ENCODE measurements at regions not wholly inside any gene's neighbourhood (a gene's known extent, or its start where the extent isn't known, plus 50 kb on each side); places are given as distances from the start of the nearest gene placed in this dataset.

- no peak overlapping the region for H3K4me3 ChIP-seq (ENCODE audit: low read depth, low read length)
- TF ChIP-seq, protein P1, sequence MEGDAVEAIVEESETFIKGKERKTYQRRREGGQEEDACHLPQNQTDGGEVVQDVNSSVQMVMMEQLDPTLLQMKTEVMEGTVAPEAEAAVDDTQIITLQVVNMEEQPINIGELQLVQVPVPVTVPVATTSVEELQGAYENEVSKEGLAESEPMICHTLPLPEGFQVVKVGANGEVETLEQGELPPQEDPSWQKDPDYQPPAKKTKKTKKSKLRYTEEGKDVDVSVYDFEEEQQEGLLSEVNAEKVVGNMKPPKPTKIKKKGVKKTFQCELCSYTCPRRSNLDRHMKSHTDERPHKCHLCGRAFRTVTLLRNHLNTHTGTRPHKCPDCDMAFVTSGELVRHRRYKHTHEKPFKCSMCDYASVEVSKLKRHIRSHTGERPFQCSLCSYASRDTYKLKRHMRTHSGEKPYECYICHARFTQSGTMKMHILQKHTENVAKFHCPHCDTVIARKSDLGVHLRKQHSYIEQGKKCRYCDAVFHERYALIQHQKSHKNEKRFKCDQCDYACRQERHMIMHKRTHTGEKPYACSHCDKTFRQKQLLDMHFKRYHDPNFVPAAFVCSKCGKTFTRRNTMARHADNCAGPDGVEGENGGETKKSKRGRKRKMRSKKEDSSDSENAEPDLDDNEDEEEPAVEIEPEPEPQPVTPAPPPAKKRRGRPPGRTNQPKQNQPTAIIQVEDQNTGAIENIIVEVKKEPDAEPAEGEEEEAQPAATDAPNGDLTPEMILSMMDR (IDR thresholded peaks at IDR 0.05; ENCODE audit: insufficient read depth, low read depth, low read length, missing control alignments), result no peak
- DNase-seq (ENCODE audit: low read depth), result peak; percentile 16
Measured at GRCh38 chr2:13758412-13758811, 874.1 kb upstream of the LRATD1 start.

DNA sequence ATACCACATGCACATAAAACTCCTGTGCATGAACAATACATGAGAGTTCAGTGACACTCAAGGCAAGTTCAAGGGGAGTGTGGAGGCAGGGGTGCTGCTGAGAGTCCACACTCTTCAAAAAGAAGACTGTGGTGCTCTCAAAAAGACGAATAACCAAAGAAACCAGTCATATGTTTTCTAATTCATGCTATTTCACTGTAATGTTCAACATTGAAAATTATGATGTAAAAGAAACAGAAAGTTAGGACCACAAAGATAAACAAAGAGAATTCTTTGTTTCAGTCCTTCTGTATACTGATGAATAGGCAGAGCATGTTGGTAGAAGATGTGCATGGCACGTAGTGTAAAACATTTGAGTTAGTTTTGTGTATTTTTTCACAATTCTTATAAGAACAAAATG is 864.2 kb upstream of the LRATD1 start:
- TF ChIP-seq, protein P1 (IDR thresholded peaks at IDR 0.05; ENCODE audit: insufficient read depth, low read depth, low read length, missing control alignments), result no peak
- peak; percentile 3 for DNase-seq (ENCODE audit: low read depth)
- H3K4me3 ChIP-seq (ENCODE audit: low read depth, low read length), result no peak overlapping the region

GRCh38 chr2:13770279-13770678 is 862.2 kb upstream of the LRATD1 start:
- DNase-seq (ENCODE audit: low read depth), result peak; percentile 14
- H3K4me3 ChIP-seq (ENCODE audit: low read depth, low read length), result no peak overlapping the region
- TF ChIP-seq, protein P1 (IDR thresholded peaks at IDR 0.05; ENCODE audit: insufficient read depth, low read depth, low read length, missing control alignments), result no peak

DNA sequence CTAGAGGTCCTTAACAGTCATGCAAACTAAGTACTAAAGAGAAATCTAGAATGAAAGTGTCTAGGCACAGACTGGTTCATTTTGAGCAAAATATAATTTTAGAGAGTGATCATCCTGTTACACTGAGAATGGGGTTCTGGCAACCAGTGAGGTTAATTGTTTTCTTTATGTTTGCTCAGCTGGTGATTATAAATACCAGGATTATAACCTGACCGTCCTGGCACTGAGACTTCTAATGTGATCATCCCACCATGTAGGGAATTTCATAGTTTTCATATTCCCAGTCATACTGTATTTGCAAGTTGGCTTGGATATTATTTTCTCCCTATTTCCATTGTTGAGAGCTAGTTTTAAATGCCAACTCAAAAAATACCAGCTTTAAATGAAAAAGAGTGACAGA is 852.5 kb upstream of the LRATD1 start:
- H3K4me3 ChIP-seq (ENCODE audit: low read depth, low read length), result no peak overlapping the region
- no peak for DNase-seq (ENCODE audit: low read depth)
- TF ChIP-seq, protein P1 (IDR thresholded peaks at IDR 0.05; ENCODE audit: insufficient read depth, low read depth, low read length, missing control alignments), result no peak

DNA sequence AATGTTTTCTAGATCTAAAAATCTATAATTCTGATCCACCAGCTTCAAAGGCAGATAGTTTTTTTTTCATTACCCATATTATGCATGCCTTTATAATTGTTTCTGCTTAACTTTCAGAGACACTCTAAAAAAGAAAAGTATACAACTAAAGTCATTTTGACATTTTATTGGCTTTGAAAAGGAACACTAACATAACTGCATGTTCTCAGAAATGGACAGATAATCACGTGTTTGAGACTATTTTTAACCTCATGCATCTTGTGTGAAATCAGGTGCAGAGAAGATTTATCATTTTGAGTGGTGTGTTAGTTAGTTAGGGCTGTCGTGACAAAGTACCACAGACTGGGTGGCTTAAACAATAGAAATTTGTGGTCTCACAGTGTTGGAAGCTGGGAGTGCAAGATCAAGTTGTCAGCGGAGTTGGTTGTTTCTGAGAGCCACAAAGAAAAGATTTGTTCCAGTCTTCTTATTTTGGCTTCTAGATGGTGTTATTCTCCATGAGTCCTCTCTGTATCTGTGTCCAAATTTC is 841.4 kb upstream of the LRATD1 start:
- no peak for DNase-seq (ENCODE audit: low read depth)
- TF ChIP-seq, protein P1 (IDR thresholded peaks at IDR 0.05; ENCODE audit: insufficient read depth, low read depth, low read length, missing control alignments), result no peak
- H3K4me3 ChIP-seq (ENCODE audit: low read depth, low read length), result no peak overlapping the region

DNA sequence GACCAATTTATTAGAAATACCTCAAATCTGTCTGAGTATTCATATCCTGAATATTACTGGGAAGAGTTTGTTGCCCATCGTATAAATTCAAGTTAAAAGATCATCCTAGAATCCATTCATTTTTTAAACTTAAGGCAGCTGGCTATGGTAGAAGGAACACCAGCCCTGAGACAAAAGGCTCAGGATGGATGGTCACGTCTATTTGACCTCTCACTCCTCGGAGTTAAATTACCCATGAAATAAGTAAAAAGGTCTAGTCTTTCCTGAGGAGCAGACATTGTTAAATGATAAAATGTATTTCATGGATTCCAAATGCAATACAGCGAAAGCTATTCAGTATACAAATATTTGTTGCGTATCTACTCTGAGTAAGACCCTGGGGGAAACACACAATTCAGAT is 826.0 kb upstream of the LRATD1 start:
- no peak overlapping the region for H3K4me3 ChIP-seq (ENCODE audit: low read depth, low read length)
- no peak for DNase-seq (ENCODE audit: low read depth)
- TF ChIP-seq, protein P1 (IDR thresholded peaks at IDR 0.05; ENCODE audit: insufficient read depth, low read depth, low read length, missing control alignments), result no peak

DNA sequence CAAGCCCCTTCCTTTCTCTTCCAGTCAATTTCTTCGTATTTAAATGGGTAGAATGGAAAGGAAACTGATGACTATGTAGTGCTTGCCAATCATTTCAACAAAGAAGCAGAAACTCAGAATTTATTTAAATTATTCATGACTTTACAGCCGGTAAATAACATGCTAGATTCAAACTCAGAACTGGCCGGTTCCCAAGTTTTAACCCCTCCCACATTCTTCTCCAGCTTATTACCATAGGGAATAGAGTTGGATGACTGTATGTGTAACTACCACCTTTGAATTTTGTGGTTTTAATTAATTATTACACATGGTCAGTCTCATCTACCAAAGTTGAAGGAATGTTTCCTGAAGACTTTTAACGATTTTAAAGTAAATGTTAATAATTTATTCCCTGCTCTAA is 819.3 kb upstream of the LRATD1 start:
- no peak for DNase-seq (ENCODE audit: low read depth)
- TF ChIP-seq, protein P1 (IDR thresholded peaks at IDR 0.05; ENCODE audit: insufficient read depth, low read depth, low read length, missing control alignments), result no peak
- no peak overlapping the region for H3K4me3 ChIP-seq (ENCODE audit: low read depth, low read length)
